ENCODE measurements at regions not wholly inside any gene's neighbourhood (a gene's known extent, or its start where the extent isn't known, plus 50 kb on each side); places are given as distances from the start of the nearest gene placed in this dataset.

GRCh38 chr22:26890870-26891269, 233.5 kb downstream of the MIAT start:
- Histone ChIP-seq H3K4me1 (no peaks in the 10 kb centered on the region), H3K4me3 (no peak overlapping the region), H3K9me3 (no peaks in the 10 kb centered on the region), H3K36me3 (no peaks in the 10 kb centered on the region), H3K27me3 (no peaks in the 10 kb centered on the region), H3K27ac (no peak overlapping the region)
- TF ChIP-seq CTCF (IDR thresholded peaks at IDR 0.05) = no peak
- intact Hi-C loops (cut with DNase I) = no loop called here
- DNase-seq (no peak), ATAC-seq (no peak)

- Histone ChIP-seq H3K4me3 (no peak overlapping the region), H3K9me3 (no peaks in the 10 kb centered on the region), H3K36me3 (no peaks in the 10 kb centered on the region), H3K27me3 (no peaks in the 10 kb centered on the region), H3K27ac (no peak overlapping the region), H3K4me1 (no peaks in the 10 kb centered on the region)
- intact Hi-C loops (cut with DNase I) = no loop called here
- DNase-seq (no peak), ATAC-seq (no peak)
- no peak for TF ChIP-seq CTCF (IDR thresholded peaks at IDR 0.05)
Observed at GRCh38 chr22:26891429-26891828, 234.0 kb downstream of the MIAT start.

GRCh38 chr22:26892166-26893041, 235.0 kb downstream of the MIAT start:
- DNase-seq (peak; percentile 76), ATAC-seq (peak; percentile 55)
- H3K4me1 ChIP-seq = no peaks in the 10 kb centered on the region
- TF ChIP-seq CTCF (IDR thresholded peaks at IDR 0.05) = no peak
- intact Hi-C loops (cut with DNase I) = no loop called here
- H3K27ac ChIP-seq = no peak overlapping the region
- H3K36me3 ChIP-seq = no peaks in the 10 kb centered on the region
- no peaks in the 10 kb centered on the region for H3K27me3 ChIP-seq
- no peaks in the 10 kb centered on the region for H3K9me3 ChIP-seq
- H3K4me3 ChIP-seq = no peak overlapping the region

- Histone ChIP-seq H3K36me3 (no peaks in the 10 kb centered on the region), H3K9me3 (no peaks in the 10 kb centered on the region), H3K27ac (no peak overlapping the region), H3K27me3 (no peaks in the 10 kb centered on the region), H3K4me3 (no peak overlapping the region), H3K4me1 (no peaks in the 10 kb centered on the region)
- DNase-seq (no peak), ATAC-seq (no peak)
- no peak for TF ChIP-seq CTCF (IDR thresholded peaks at IDR 0.05)
- intact Hi-C loops (cut with DNase I) = no loop called here
Observed at GRCh38 chr22:26893173-26894110, 236.1 kb downstream of the MIAT start.

- H3K27ac ChIP-seq = peak overlapping the region; percentile 24
- ATAC-seq (no peak), DNase-seq (no peak)
- H3K4me3 ChIP-seq = no peak overlapping the region
- no peaks in the 10 kb centered on the region for H3K9me3 ChIP-seq
- no peak for TF ChIP-seq CTCF (IDR thresholded peaks at IDR 0.05)
- H3K4me1 ChIP-seq = no peaks in the 10 kb centered on the region
- H3K36me3 ChIP-seq = no peaks in the 10 kb centered on the region
- peaks cover 4% of the 10 kb centered on the region for H3K27me3 ChIP-seq
- intact Hi-C loops (cut with DNase I) = no loop called here
Observed at GRCh38 chr22:26894362-26894761, 237.0 kb downstream of the MIAT start.
